Stimulated activated CD8-positive, alpha-beta memory T cell treated with anti-CD3 and anti-CD28 coated beads, Interleukin-4, amount 100 ng/mL, for 24 hours (primary cell): ENCODE measurements at regions not wholly inside any gene's neighbourhood (a gene's known extent, or its start where the extent isn't known, plus 50 kb on each side); places are given as distances from the start of the nearest gene placed in this dataset.
"Not testable (repeated sequence)": the region's sequence is repeated elsewhere in the genome, so short reads cannot be mapped to it uniquely, and the experiment has no call there.

Source experiments
- DNase-seq: peaks from one replicate; pipeline ENCODE4 v3.0.0-alpha.2; 2020; ENCODE audit warnings: low read depth

GRCh38 chr3:95654570-95655362 is 1159.6 kb upstream of the EPHA6 start:
- no peak for DNase-seq

DNA sequence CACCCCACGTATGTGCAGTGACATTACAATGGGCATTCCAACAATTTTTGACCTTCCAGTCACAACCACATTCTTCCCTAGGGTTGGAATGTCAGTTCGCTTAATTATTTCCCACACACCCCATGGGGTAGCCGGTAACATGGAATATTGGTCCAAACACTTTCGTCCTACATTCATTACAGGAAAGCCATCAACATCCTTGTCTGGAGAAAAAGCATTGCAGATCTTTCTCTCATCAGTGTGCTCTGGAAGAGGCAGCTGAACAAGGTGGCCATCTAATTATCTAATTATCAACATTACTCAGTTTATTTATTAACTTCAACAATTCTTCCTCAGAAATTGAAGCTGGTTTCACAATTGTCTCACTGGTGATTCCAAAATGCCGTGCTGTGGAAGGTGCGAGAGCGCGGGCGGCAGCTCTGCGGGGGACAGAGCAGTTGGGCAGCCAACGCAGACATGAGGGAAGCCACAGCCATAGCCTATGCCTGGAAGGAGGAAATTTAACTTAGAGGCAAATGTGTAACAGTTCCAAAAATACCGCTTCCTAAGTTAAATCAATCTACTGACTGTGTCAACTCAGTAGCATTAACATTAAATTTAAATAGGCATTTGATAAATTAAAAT is 1158.9 kb upstream of the EPHA6 start:
- no peak for DNase-seq

DNA sequence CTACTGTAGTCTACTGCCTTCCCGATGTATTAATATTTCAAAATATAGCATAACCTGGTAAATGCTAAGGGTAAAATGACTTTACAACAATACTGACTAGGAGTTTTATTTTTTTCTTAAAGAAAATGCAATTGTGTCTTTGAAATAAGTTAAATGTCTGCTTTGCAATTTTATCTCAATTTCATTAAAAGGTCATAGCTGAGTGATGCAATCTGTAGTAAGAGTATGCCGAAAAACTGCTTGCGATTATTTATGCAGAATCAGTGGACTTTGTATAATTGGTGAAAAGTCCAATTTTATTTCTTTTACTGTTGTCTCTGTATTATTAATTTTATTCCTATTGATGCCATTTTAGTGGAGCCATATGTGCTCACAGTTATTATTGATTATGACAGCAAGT is 1143.6 kb upstream of the EPHA6 start:
- no peak for DNase-seq

GRCh38 chr3:95673215-95673614 is 1141.2 kb upstream of the EPHA6 start:
- no peak for DNase-seq

- DNase-seq: no peak
Measured at GRCh38 chr3:95705786-95706418, 1108.5 kb upstream of the EPHA6 start.

DNA sequence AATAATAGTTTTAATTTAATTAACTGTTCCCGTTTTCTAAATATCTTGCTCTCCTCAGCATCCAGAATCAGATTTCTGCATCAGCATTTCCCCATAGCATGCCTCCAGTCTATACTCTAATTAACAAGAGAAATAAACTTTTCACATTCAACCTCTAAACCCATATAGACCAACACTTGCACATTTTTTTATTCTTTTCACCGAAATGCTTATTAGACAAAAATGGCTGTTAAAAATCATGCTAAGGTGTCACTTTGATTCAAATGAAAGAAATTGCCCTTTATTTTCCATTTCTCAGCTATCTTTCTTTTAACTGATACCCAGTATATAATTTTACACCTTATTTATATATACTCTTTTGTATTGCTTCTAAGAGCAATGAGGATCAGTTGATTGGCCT is 1107.1 kb upstream of the EPHA6 start:
- DNase-seq: no peak

DNA sequence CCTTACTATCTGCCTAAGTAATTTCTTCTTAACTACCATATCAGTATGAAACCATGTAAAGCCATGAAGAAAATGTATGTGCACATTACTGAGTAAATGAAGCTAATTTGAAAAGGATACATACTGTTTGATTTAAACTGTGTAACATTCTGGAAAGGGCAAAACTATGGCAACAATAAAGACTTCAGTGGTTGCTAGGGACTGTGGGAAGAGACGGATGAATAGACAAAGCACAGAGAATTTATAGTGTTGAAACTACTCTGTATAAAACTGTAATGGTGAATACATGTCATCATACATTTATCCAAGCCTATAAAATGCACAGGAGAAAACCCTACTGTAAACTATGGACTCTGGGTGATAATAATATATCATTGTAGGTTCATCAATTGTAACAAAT is 1103.7 kb upstream of the EPHA6 start:
- DNase-seq: no peak

DNA sequence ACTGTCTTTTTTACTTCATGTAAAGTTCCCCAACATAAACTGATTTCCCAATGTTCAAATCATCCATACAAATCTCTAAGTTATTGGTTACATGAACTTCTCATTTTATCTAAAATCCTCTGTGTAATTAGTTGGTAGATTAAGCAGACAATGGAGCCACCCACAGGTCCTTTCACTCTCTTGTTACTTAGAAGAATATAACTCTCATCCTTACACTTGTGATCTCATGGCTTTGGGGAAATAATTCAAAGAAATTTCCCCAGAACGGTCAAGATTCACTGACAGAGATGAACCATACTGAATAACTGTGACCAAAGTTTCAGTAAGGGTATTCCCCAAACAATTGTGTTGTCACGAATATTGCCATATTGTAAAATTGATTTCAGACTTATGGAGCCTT is 1102.6 kb upstream of the EPHA6 start:
- no peak for DNase-seq

DNA sequence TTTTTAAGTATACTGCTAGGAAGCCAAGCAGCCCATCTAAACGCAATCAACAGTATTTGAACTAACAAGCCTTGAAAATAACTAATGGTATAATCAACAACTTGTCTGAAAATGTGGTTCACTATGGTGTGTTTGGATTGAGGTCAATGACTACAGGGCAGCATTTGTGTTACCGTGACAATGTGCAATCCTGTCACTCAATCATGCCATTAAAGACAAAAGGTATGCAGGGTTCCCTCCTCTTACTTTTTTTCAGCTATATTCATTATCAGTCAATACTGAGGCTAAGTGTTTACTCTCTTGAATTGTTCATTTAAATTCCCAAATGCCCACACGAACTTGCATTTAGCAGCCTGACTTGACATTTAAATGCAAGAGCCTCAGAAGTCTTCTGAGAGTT is 1099.3 kb upstream of the EPHA6 start:
- DNase-seq: no peak

GRCh38 chr3:95717048-95717447 is 1097.3 kb upstream of the EPHA6 start:
- DNase-seq: no peak

- DNase-seq: no peak
Measured at GRCh38 chr3:95718168-95718567, 1096.2 kb upstream of the EPHA6 start.

- no peak for DNase-seq
Measured at GRCh38 chr3:95719481-95719880, 1094.9 kb upstream of the EPHA6 start.

DNA sequence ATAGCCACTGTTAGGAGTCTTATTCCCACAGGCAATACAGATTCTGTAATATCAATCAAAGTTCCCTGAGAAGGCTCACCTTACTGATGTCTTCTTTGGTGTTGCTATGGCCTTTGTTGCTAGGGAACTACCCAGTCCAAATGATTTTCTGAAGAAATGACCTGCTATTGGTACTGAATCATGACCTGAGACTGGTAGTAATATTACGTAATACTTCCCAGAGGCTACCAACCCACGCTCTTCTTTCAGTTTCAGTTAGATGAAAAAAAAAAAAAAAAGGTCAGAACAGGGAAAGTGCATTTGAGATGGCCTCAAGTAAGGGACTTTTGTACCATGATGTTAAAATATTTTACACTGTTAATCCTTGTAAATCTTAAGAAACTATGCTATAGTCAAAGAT is 1092.5 kb upstream of the EPHA6 start:
- DNase-seq: no peak

DNA sequence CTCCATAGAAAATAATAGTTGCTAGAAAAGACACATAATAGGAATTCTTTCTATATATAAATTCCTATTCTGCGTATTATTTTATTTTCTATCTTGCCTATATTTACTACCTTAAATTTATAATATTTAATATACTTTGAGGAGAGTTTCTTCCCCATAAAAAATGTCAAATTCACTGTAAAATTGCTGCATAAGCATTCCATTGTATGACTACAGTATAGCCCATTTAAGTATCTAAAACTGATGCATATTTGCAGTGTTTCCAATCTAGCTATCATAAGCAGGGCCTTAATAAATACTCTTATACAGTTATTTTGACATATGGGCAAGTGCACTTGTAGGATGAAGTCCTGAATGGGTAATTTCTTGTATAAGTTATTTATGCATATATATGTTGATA is 1088.6 kb upstream of the EPHA6 start:
- DNase-seq: no peak

GRCh38 chr3:95731753-95732152 is 1082.6 kb upstream of the EPHA6 start:
- no peak for DNase-seq

GRCh38 chr3:95733336-95733735 is 1081.1 kb upstream of the EPHA6 start:
- no peak for DNase-seq

GRCh38 chr3:95738045-95738444 is 1076.3 kb upstream of the EPHA6 start:
- no peak for DNase-seq

DNA sequence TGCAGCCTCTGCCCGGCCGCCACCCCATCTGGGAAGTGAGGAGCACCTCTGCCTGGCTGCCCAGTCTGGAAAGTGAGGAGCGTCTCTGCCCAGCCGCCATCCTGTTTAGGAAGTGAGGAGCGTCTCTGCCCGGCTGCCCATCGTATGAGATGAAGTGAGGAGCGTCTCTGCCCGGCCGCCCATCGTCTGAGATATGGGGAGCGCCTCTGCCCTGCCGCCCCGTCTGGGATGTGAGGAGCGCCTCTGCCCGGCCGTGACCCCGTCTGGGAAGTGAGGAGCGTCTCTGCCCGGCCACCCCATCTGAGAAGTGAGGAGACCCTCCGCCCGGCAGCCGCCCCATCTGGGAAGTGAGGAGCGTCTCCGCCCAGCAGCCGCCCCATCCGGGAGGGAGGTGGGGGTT is 1069.5 kb upstream of the EPHA6 start:
- DNase-seq: not testable (repeated sequence)

DNA sequence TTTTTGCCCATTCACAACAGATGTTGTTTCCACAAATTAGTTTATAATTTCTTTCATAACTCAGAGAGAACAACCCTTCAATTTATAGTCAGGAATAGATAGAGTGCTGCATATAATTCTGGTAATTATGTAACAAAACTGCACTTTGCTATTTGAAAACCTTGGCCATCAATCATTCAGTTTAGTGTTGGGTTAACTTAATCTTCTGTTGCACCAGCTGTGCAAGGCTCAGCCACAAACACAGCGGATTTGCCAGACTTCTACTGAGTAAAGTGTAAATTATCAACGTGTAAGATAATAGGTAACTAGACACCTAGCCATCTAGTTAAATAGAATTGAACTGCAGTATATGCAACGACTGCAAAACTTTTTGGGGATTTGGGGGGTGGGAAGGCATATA is 1064.3 kb upstream of the EPHA6 start:
- DNase-seq: no peak

- DNase-seq: no peak
Measured at GRCh38 chr3:95751509-95751908, 1062.9 kb upstream of the EPHA6 start.

- no peak for DNase-seq
Measured at GRCh38 chr3:95752199-95752598, 1062.2 kb upstream of the EPHA6 start.

DNA sequence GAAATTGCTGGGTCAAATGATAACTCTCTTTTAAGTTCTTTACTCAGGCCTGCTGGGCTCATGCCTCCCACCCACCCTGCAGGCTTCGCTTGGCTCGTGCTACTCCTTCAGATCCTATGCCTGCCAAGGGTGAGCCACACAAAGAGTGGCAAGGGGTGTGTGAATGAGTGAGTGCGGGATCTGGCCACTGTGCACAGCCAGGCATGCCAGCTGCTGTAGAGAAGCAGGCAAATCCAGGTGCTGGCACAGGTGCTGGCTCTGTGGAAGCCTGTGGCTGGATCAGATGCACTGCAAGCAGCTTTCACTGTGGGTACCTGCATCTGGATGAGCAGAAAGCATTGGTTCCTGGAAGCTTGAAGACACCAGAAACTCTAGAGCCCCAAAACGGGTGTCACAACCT is 1055.7 kb upstream of the EPHA6 start:
- DNase-seq: no peak

DNA sequence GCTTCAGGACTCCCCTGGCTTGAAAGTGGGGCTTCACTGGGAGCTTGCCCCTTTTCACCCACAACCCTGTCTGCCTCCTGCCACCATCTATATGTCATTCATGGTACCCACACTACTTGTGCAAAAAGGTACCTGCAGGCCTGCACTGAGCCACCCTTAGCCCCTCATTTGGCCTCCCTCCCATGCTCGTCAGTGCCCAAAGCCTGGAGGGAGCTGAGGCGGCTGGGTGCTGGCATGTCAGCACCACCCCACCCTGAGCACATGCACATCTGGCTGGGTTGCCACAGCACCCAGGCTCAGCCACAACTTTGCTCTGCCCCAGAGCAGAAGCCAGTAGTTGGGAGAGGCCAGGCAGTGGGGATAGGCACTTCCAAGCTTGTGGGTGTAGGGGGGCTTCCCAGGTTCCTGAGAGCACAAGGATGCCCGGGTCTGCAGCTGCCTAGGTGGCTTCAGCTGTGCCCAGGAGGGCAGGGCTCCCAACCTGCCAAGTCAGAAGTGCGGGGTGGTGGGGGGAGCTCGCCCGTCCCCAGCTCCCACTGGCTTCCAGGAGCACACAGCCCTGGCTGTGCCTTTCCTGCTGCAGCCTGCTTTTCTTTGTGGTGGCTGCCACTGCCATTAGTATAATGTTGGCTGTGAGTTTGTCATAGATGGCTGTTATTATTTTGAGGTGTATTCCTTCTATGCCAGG is 1054.6 kb upstream of the EPHA6 start:
- no peak for DNase-seq
